DOHH2 (cell line): ENCODE measurements at regions not wholly inside any gene's neighbourhood (a gene's known extent, or its start where the extent isn't known, plus 50 kb on each side); places are given as distances from the start of the nearest gene placed in this dataset.
A peak's percentile ranks its signal among the peaks of the same experiment; 100 is the strongest.

Source experiments
- H3F3A ChIP-seq: fragments of 200-600 bp; sonication (generic), shearing (Covaris generic); 2 replicates; pipeline ENCODE4 v1.6.0; 2016; ENCODE audit warnings: antibody characterized with exemption, mild to moderate bottlenecking; ENCODE audit not compliant: control insufficient read depth, insufficient read depth
- H3K27ac ChIP-seq: fragments of 200-600 bp; sonication (generic); 2 replicates; pipeline ENCODE4 v1.5.1; 2014; ENCODE audit warnings: low read depth, mild to moderate bottlenecking, low read length, moderate library complexity
- H3K27me3 ChIP-seq: fragments of 200-600 bp; sonication (generic); 2 replicates; pipeline ENCODE4 v1.6.1; 2014; ENCODE audit warnings: mild to moderate bottlenecking, low read length, mixed read lengths; ENCODE audit not compliant: control insufficient read depth
- H3K36me3 ChIP-seq: fragments of 200-600 bp; sonication (generic); 2 replicates; pipeline ENCODE4 v1.6.1; 2014; ENCODE audit warnings: mild to moderate bottlenecking, low read length, moderate library complexity, mixed read lengths; ENCODE audit not compliant: control insufficient read depth
- H3K4me1 ChIP-seq: fragments of 200-600 bp; sonication (generic); 2 replicates; pipeline ENCODE4 v1.6.1; 2014; ENCODE audit warnings: mild to moderate bottlenecking, low read length, mixed read lengths; ENCODE audit not compliant: control insufficient read depth
- H3K4me2 ChIP-seq: fragments of 200-600 bp; sonication (generic); 2 replicates; pipeline ENCODE4 v1.6.0; 2014; ENCODE audit warnings: mild to moderate bottlenecking, low read length, moderate library complexity
- H3K4me3 ChIP-seq: fragments of 200-600 bp; sonication (generic); 2 replicates; pipeline ENCODE4 v1.5.1; 2014; ENCODE audit warnings: mild to moderate bottlenecking, low read length, mixed read lengths
- H3K79me2 ChIP-seq: fragments of 200-600 bp; sonication (generic); 2 replicates; pipeline ENCODE4 v1.6.1; 2014; ENCODE audit warnings: mild to moderate bottlenecking, low read length, mixed read lengths; ENCODE audit not compliant: control insufficient read depth
- H3K9me2 ChIP-seq: fragments of 200-600 bp; sonication (generic); replicated peaks from 2 replicates; pipeline ENCODE4 v1.6.1; 2014; ENCODE audit warnings: mild to moderate bottlenecking, low read length, mixed read lengths; ENCODE audit not compliant: control insufficient read depth
- H3K9me3 ChIP-seq: fragments of 200-600 bp; sonication (generic); 2 replicates; pipeline ENCODE4 v1.6.1; 2014; ENCODE audit warnings: antibody characterized with exemption, low read length, mixed read lengths; ENCODE audit not compliant: control insufficient read depth, insufficient read depth
- H4K20me1 ChIP-seq: fragments of 200-600 bp; sonication (generic); 2 replicates; pipeline ENCODE4 v1.6.0; 2014; ENCODE audit warnings: low read depth, mild to moderate bottlenecking, antibody characterized with exemption, low read length, moderate library complexity; ENCODE audit not compliant: control insufficient read depth, insufficient read depth
- CTCF ChIP-seq: fragments of 200-600 bp; sonication (generic); IDR thresholded peaks from one replicate; pipeline ENCODE4 v1.5.1; 2014; ENCODE audit warnings: antibody characterized with exemption, mild to moderate bottlenecking, low read depth, low read length; ENCODE audit not compliant: poor library complexity, severe bottlenecking
- EZH2phosphoT487 ChIP-seq: fragments of 200-600 bp; sonication (generic); IDR thresholded peaks from 2 replicates; pipeline ENCODE4 v1.6.1; 2017; ENCODE audit warnings: borderline replicate concordance, mild to moderate bottlenecking, antibody characterized with exemption, low read length, moderate library complexity, mixed read lengths

GRCh38 chr10:100670828-100671479, 74.4 kb upstream of the PAX2 start:
- H3F3A ChIP-seq, result no peaks in the 10 kb centered on the region
- H3K27me3 ChIP-seq, result peaks cover 47% of the 10 kb centered on the region
- H3K9me3 ChIP-seq, result no peaks in the 10 kb centered on the region

GRCh38 chr10:100672199-100672598, 73.2 kb upstream of the PAX2 start:
- Histone ChIP-seq H3K4me3 (no peak overlapping the region), H3K27me3 (peaks cover 50% of the 10 kb centered on the region), H4K20me1 (0 out of 2 replicates have a peak, but pooled peaks cover 3% of the 10 kb centered on the region), H3K9me2 (no peaks in the 10 kb centered on the region), H3K9me3 (no peaks in the 10 kb centered on the region), H3F3A (no peaks in the 10 kb centered on the region), H3K27ac (no peak overlapping the region), H3K4me2 (no peak overlapping the region), H3K4me1 (no peaks in the 10 kb centered on the region), H3K36me3 (no peaks in the 10 kb centered on the region), H3K79me2 (no peaks in the 10 kb centered on the region)
- TF ChIP-seq CTCF (no peak), EZH2phosphoT487 (no peak)

More at GRCh38 chr10:100670828-100671479, 74.4 kb upstream of the PAX2 start:
- Histone ChIP-seq H3K27ac (no peak overlapping the region), H3K36me3 (no peaks in the 10 kb centered on the region), H3K4me2 (peak overlapping the region; percentile 31; the same call in 1 of the 2 replicates), H3K4me3 (no peak overlapping the region), H3K4me1 (no peaks in the 10 kb centered on the region), H3K79me2 (no peaks in the 10 kb centered on the region), H3K9me2 (no peaks in the 10 kb centered on the region), H4K20me1 (0 out of 2 replicates have a peak, but pooled peaks cover 3% of the 10 kb centered on the region)
- peak; percentile 96 for TF ChIP-seq EZH2phosphoT487
- peak; percentile 76 for TF ChIP-seq CTCF

- H3K27ac ChIP-seq, result no peak overlapping the region
- no peaks in the 10 kb centered on the region for H3K4me1 ChIP-seq
- H3K4me2 ChIP-seq, result no peak overlapping the region
- TF ChIP-seq EZH2phosphoT487, result no peak
- TF ChIP-seq CTCF, result no peak
- peaks cover 40% of the 10 kb centered on the region for H3K27me3 ChIP-seq
- no peaks in the 10 kb centered on the region for H3K79me2 ChIP-seq
- no peaks in the 10 kb centered on the region for H3K9me3 ChIP-seq
- H3K36me3 ChIP-seq, result no peaks in the 10 kb centered on the region
- H3F3A ChIP-seq, result no peaks in the 10 kb centered on the region
- no peaks in the 10 kb centered on the region for H4K20me1 ChIP-seq
- H3K9me2 ChIP-seq, result no peaks in the 10 kb centered on the region
- no peak overlapping the region for H3K4me3 ChIP-seq
These were observed 68.0 kb upstream of the PAX2 start for GRCh38 chr10:100677290-100677945.
